Umbilical cord (tissue), 1 donor: ENCODE measurements at regions not wholly inside any gene's neighbourhood (a gene's known extent, or its start where the extent isn't known, plus 50 kb on each side); places are given as distances from the start of the nearest gene placed in this dataset.

ENCODE experiments used
- DNase-seq: peaks from one replicate; pipeline ENCODE4 v3.0.0-alpha.2; 2015; ENCODE audit warnings: low spot score

DNA sequence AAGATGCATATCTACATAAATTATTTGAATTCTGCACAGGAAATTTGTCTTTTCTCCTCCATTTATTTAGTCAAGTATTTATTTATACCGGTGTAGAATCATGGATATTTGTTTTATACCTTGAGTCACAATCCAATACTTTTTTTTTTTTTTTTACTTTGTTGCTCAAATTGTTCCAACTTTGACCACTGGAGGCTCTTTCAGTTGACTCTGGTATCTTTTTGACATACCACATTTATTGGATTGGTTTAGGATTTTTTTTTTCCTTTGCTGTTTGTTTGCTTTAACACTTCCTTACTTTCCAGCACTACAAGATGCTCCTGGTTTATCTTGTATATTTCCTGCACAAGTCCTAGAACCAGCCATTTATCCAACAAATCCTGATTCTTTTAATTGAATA is 543.1 kb upstream of the RIOK2 start:
- no peak for DNase-seq

DNA sequence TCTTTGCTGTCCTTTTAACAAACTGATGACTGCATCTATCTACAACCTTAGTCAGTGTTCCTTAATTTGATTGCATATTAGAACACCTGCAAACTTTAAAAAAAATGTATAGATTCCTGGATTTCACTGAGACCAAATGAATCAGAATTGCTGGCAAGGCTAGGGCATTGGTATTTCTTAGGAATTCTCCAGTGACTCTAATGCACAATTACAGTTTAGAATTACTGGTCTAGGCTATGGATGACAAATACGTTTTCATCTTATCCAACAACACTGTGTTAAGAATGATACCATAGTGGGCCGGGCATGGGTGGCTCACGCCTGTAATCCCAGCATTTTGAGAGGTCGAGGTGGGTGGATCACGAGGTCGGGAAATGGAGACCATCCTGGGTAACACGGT is 545.9 kb upstream of the RIOK2 start:
- DNase-seq: no peak

DNA sequence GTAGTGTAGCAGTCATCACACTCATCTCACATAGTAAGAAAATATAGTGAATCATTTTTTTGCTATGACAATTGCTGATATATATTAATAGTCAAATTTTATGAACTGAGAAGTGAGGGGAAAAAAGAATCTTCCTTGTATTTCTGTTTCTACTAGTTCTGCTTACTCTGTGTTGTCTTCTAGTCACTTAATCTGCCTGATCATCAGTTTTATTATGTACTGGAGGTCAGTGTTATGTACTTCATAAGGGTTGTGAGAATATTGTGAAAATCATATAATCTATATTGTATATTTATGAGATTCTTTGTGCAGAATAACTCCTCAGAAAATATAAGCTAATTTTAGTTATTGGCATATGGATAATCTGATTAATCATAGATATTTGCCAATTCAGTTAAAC is 546.9 kb upstream of the RIOK2 start:
- no peak for DNase-seq

DNA sequence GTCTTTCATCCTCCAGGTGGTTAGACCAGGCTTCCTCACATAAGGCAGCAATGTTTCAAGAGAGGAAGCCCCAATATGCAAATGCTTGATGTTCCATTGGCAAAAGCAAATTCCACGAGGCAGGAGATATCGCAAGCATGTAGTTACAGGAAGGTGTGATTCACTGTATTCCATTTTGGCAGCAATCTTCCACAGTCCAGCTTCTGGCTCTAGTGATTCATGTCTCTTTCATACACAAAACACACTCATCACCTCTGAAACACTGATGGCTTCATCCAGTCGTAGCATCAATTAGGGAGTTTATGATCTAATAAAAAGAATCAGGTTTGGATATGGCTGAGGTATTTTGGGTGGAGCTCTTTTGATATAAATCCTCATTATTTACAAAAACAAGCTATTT is 552.2 kb upstream of the RIOK2 start:
- no peak for DNase-seq

DNA sequence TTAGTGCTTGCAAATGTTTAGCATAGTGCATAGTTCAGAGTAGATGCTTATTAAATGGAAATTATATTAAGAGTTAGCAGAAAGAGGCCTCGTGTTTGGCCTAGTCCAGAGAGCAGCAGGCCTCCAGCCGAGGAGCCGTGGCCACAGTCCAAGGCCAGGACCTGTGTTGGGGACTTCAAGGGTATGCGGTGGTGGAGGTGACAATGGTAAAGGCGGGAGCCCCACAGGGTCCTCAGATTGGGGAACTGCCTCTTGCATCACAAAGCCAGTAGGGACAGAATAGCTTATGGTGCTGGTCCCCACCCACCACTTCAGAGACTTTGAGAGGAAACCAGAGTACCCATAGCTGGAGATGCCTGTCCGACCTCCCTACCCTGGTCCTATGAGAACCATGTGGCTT is 554.6 kb upstream of the RIOK2 start:
- no peak for DNase-seq

DNA sequence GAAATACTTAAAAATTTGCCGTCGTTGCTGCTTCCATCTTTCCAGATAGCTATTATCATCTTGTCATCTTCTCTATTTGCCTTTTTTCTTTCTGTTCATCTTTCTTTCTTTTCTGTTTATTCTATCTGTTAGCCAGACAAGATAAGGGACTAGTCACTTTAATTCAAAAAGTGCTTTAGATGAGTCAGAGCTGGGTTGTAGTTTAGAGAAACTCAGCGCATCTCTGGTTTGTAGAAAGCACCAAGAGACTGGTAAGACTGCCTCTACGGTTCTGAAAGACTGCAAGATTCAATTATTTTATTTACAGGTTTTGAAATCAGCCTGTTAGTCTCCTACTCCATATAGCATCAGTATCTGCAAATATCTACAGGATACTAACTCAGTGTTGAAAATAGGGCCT is 562.8 kb upstream of the RIOK2 start:
- DNase-seq: no peak

- no peak for DNase-seq
Observed at GRCh38 chr5:97750576-97750975, 567.5 kb upstream of the RIOK2 start.

- DNase-seq: no peak
Observed at GRCh38 chr5:97751540-97751939, 568.5 kb upstream of the RIOK2 start.

GRCh38 chr5:97752871-97753270 is 569.8 kb upstream of the RIOK2 start:
- no peak for DNase-seq

GRCh38 chr5:97762483-97762882 is 579.4 kb upstream of the RIOK2 start:
- no peak for DNase-seq

DNA sequence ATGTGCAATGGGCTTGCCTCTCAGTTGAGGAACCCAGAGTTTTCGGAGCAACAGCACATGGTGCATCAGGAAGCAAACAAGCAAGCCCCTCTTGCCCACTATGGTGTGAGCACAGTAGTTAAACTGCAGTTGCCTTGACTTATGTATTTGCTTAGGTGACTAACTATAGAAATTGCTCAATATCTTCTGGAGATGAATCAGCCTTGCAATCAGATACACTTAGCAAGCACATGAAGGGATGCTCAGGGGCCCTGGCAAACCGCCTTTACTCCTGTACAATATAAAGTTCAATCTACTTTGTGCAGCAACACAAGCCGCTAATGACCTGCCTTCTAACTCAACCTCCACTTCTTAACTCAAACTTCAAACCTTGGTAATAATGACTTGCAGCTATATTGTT is 581.7 kb upstream of the RIOK2 start:
- DNase-seq: no peak

GRCh38 chr5:97778451-97778850 is 595.4 kb upstream of the RIOK2 start:
- no peak for DNase-seq

- DNase-seq: no peak
Observed at GRCh38 chr5:97788369-97788768, 605.3 kb upstream of the RIOK2 start.

- DNase-seq: no peak
Observed at GRCh38 chr5:97797994-97798451, 615.0 kb upstream of the RIOK2 start.

GRCh38 chr5:97801461-97801860 is 618.4 kb upstream of the RIOK2 start:
- no peak for DNase-seq

DNA sequence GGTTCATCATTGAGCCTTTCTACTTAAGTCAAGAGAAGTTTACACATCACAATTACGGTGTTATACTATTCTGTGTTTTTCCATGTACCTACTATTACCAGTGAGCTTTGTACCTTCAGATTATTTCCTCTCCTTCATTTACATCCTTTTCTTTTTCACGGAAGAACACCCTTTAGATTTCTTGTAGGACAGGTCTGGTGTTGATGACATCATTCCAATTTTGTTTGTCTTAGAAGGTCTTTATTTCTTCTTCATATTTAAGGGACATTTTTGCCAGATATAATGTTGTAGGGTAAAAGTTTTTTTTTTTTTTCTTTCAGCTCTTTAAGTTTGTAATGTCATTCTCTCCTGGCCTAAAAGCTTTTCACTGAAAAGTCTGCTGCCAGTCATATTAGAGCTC is 637.1 kb upstream of the RIOK2 start:
- no peak for DNase-seq

GRCh38 chr5:97832645-97833296 is 649.7 kb upstream of the RIOK2 start:
- no peak for DNase-seq

GRCh38 chr5:97834561-97834960 is 651.5 kb upstream of the RIOK2 start:
- DNase-seq: no peak

DNA sequence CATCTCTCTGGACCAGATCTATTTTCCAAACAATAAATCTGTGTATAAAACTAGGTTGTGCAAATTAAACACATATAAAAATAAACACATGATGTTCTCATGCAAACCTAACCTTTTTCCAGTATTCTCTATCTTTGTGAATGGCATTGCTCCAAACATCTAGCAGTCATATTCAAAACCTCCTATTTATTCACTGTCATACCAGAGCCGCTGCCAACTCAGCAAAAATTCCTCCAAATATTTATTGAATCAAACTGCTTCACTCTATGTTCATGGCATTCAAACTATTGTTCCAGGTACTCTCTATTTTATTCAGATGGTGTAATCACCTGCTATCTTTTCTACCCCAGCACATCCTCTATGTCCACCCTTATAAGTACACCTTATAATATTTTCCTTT is 652.1 kb upstream of the RIOK2 start:
- no peak for DNase-seq

DNA sequence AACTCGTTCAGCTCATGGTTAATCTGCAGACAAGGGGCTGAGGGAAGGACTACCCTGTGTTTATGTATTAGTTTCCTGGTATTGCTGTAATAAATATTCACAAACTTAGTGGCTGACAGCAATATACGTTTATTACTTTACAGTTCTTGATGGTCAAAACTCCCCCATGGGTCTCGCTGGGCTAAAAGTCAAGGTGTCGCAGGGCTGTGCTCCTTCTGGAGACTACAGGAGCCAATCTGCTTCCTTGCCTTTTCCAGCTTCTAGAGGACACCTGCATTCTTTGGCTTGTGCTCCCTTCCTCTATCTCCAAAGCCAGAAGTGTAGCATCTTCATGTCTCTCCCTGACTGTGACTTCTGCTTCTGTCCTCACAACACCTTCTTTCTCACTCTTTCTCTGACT is 653.8 kb upstream of the RIOK2 start:
- DNase-seq: no peak

DNA sequence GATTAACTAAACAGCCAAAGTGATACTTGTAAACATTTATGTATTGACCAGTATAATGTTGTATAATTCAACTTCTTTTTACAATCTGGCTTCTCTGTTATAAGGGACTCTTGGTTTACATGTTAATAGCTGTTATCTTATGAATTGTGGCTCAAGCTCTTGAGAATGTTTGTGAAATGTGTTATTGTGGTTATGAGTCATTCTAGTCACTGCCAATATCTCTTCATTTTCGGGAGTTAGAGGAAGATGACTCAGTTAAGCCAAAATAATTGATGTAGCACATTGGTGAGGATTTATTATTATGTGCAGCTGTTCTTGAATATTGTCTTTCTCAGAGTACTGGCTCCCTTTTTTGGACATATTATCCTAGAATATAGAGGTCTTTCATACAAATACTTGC is 655.2 kb upstream of the RIOK2 start:
- DNase-seq: peak; percentile 39

DNA sequence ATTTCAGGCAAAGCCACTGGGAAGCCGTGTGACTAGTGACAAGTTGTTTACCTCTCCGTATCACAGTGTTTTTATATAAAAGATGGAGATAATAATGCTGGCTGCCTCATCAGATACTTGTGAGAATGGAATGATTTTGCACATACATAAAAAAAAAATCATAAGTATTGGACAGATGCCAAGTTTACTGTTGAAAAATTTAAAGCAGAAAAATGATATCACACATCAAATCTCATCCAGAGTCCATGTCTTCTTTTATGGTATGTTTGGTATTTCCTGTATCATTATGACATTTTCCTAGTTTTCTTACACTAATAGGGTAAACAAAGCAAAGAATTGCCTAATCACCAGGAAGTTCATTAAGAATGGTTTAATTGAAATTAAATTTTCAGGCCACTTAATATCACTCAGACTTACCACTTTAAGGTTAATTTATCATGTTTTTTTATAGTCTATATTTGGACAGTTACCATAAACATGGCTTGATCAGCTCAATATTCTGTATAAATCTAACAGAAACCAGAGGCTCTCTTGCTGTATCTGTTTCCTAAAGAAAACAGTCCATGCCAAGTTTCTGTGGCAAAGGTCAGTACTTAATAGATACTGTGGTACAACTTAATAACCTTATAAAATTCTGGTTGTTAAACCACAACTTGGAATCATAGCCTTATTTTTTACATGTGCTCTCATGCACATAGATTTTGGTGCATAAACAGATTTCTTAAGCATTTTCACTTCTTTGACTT is 656.5 kb upstream of the RIOK2 start:
- peak; percentile 12 for DNase-seq

- DNase-seq: no peak
Observed at GRCh38 chr5:97840643-97841042, 657.6 kb upstream of the RIOK2 start.

GRCh38 chr5:97842687-97843086 is 659.6 kb upstream of the RIOK2 start:
- DNase-seq: no peak
